Peyer's patch (tissue), 4 donors: ENCODE measurements at regions not wholly inside any gene's neighbourhood (a gene's known extent, or its start where the extent isn't known, plus 50 kb on each side); places are given as distances from the start of the nearest gene placed in this dataset.

Experiments used
- DNase-seq, 3 donors: peaks; one replicate each; pipeline ENCODE4 v3.0.0-alpha.2; 2017 to 2019
- H3K27ac ChIP-seq, 4 donors: fragments of 200-600 bp; sonication (generic); one replicate each; pipeline ENCODE4 v1.5.1; 2016 to 2019
- H3K27me3 ChIP-seq, 2 donors: fragments of 200-600 bp; sonication (generic); one replicate each; pipeline ENCODE4 v1.5.1; 2019
- H3K36me3 ChIP-seq, 3 donors: fragments of 200-600 bp; sonication (generic); one replicate each; pipeline ENCODE4 v1.5.1; 2016 to 2019
- H3K4me1 ChIP-seq, 4 donors: fragments of 200-600 bp; sonication (generic); one replicate each; pipeline ENCODE4 v1.5.1; 2016 to 2019
- H3K4me3 ChIP-seq, 4 donors: fragments of 200-600 bp; sonication (generic); 1 replicate in 3 of 4; 2 replicates in 1 of 4; pipeline ENCODE4 v1.5.1; 2016 to 2019; ENCODE audit warnings: mild to moderate bottlenecking in 1 of 4
- H3K9me3 ChIP-seq, 4 donors: fragments of 200-600 bp; sonication (generic); one replicate each; pipeline ENCODE4 v1.5.1; 2016 to 2019; ENCODE audit warnings: mild to moderate bottlenecking in 1 of 4
- CTCF ChIP-seq, 6 experiments: fragments of 450-650 bp in 4 of 6; fragments of 200-600 bp in 2 of 6; sonication (generic) in 1 of 6; IDR thresholded peaks; one replicate each; pipeline ENCODE4 v1.5.1; 2017 to 2019; ENCODE audit warnings: antibody characterized with exemption in 6 of 6, mild to moderate bottlenecking in 3 of 6, moderate library complexity in 1 of 6
- POLR2A ChIP-seq, 2 donors: fragments of 450-650 bp; IDR thresholded peaks; one replicate each; pipeline ENCODE4 v1.5.1; 2017; ENCODE audit warnings: antibody characterized with exemption in 2 of 2, mild to moderate bottlenecking in 2 of 2, moderate library complexity in 2 of 2

- no peaks in the 10 kb centered on the region for H3K9me3 ChIP-seq
- H3K4me1 ChIP-seq: no peaks in the 10 kb centered on the region
- TF ChIP-seq CTCF (IDR thresholded peaks at IDR 0.05) (no peak), POLR2A (IDR thresholded peaks at IDR 0.05) (no peak)
- H3K4me3 ChIP-seq: no peak overlapping the region
- no peaks in the 10 kb centered on the region for H3K36me3 ChIP-seq
- no peak for DNase-seq
- H3K27me3 ChIP-seq: no peaks in the 10 kb centered on the region
- no peak overlapping the region for H3K27ac ChIP-seq
These were observed 282.4 kb downstream of the C4orf33 start for GRCh38 chr4:129378364-129378763.

DNA sequence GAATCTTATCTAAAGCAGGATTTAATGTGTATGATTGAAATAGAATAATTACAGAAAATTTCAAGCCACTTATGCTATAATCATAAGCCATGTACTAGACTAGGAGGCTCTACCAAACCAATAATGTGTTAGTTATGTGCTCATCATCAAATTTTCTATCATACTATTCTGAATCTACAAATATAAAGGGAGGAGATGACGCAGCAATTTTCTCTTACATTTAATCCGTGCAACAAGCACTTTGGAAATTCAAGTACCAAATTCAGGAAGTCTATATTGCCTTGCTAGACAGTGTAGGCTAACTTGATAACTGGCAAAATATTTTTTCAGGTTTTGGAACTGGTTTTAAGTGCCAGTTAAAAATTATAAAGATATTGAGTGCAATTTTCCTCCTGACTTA lies 283.5 kb downstream of the C4orf33 start:
- no peaks in the 10 kb centered on the region for H3K36me3 ChIP-seq
- H3K4me1 ChIP-seq: no peaks in the 10 kb centered on the region
- no peak for TF ChIP-seq CTCF (IDR thresholded peaks at IDR 0.05)
- TF ChIP-seq POLR2A (IDR thresholded peaks at IDR 0.05): no peak
- H3K27me3 ChIP-seq: no peaks in the 10 kb centered on the region
- no peak for DNase-seq
- H3K4me3 ChIP-seq: no peak overlapping the region
- H3K27ac ChIP-seq: no peak overlapping the region
- H3K9me3 ChIP-seq: no peaks in the 10 kb centered on the region

- no peak for DNase-seq
- Histone ChIP-seq H3K36me3 (no peaks in the 10 kb centered on the region), H3K9me3 (no peaks in the 10 kb centered on the region), H3K27ac (no peak overlapping the region), H3K4me1 (no peaks in the 10 kb centered on the region), H3K4me3 (no peak overlapping the region), H3K27me3 (no peaks in the 10 kb centered on the region)
- TF ChIP-seq POLR2A (IDR thresholded peaks at IDR 0.05) (no peak), CTCF (IDR thresholded peaks at IDR 0.05) (no peak)
These were observed 289.0 kb downstream of the C4orf33 start for GRCh38 chr4:129384974-129385373.

DNA sequence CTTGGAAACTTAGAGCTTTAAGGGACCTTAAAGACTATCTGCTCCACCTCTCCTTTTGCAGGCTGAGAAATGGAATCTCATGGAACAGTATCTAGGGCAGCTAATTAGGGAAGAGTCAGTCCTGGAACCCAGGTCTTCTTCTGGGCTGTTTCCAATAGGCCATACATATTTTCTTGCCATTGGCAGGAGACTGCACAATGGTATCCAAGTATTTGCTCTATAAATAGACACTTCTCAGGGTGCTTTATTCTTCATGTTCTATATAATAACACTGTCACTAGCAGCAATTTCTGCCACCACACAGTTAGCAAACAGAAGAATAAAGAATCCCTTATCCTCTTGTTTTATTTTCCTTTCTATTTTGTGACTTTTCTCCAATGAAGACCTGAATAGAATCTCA lies 291.7 kb downstream of the C4orf33 start:
- H3K27ac ChIP-seq: no peak overlapping the region
- TF ChIP-seq CTCF (IDR thresholded peaks at IDR 0.05) (no peak), POLR2A (IDR thresholded peaks at IDR 0.05) (no peak)
- no peak for DNase-seq

DNA sequence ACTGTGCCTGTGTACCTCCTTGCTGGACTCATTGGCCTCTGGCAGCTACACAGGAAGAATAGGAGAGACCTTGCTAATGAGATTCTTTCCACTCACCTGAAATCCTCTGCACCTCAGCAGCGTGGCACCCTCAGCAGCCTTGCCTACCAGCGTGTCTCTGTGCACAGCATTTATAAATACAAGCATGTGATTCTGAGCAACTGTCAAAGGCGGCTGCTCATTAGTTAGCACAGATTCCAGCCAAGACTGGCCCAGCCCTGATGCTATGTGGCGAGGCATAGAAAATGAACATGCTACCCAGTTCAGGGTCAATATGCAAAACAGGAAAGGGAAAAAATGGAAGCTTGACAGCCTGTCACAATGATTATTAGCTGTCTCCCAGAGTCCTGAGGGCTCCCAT lies 298.0 kb downstream of the C4orf33 start:
- H3K9me3 ChIP-seq: no peaks in the 10 kb centered on the region
- H3K27me3 ChIP-seq: no peaks in the 10 kb centered on the region
- TF ChIP-seq POLR2A (IDR thresholded peaks at IDR 0.05) (no peak), CTCF (IDR thresholded peaks at IDR 0.05) (no peak)
- no peak overlapping the region for H3K27ac ChIP-seq
- H3K36me3 ChIP-seq: no peaks in the 10 kb centered on the region
- no peak for DNase-seq
- no peak overlapping the region for H3K4me3 ChIP-seq
- H3K4me1 ChIP-seq: no peaks in the 10 kb centered on the region

More for the DNA sequence above, 291.7 kb downstream of the C4orf33 start:
- Histone ChIP-seq H3K36me3 (no peaks in the 10 kb centered on the region), H3K27me3 (no peaks in the 10 kb centered on the region), H3K4me1 (no peaks in the 10 kb centered on the region), H3K9me3 (no peaks in the 10 kb centered on the region), H3K4me3 (no peak overlapping the region)

DNA sequence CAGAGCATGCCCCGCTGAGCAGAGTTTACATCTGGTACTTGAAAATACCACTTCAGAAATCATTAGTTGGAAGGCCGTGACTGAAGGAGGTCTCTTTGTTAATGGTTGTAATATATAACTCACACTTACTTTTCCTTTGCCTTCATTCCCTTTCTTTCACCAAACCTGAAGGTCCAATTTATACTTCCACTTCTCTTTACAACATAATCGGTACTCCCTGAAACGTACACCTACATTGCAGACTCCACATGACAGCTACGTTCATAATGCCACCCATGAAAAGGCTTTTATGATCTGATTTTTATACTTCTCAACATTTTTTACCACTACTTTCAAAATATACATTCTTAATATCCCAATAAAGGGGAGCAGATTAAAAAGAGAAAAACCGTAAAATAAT lies 298.7 kb downstream of the C4orf33 start:
- H3K36me3 ChIP-seq: no peaks in the 10 kb centered on the region
- no peak for TF ChIP-seq POLR2A (IDR thresholded peaks at IDR 0.05)
- TF ChIP-seq CTCF (IDR thresholded peaks at IDR 0.05): no peak
- no peak overlapping the region for H3K27ac ChIP-seq
- DNase-seq: no peak
- no peak overlapping the region for H3K4me3 ChIP-seq
- H3K27me3 ChIP-seq: no peaks in the 10 kb centered on the region
- no peaks in the 10 kb centered on the region for H3K4me1 ChIP-seq
- peaks cover 0 to 4% (median 0%) of the 10 kb centered on the region in 4 donors for H3K9me3 ChIP-seq
